NB4 (cell line): ENCODE measurements at regions not wholly inside any gene's neighbourhood (a gene's known extent, or its start where the extent isn't known, plus 50 kb on each side); places are given as distances from the start of the nearest gene placed in this dataset.

Experiments used
- MYC ChIP-seq: IDR thresholded peaks from 2 replicates; pipeline ENCODE4 v1.6.1; 2011; ENCODE audit warnings: low read depth, low read length
- POLR2A ChIP-seq: IDR thresholded peaks from 2 replicates; pipeline ENCODE4 v1.6.1; 2011; ENCODE audit warnings: mild to moderate bottlenecking; ENCODE audit not compliant: insufficient read length; ENCODE audit errors: extremely low read depth
- TF ChIP-seq, protein P1 (sequence below): IDR thresholded peaks from one replicate; pipeline ENCODE4 v1.5.1; 2012; ENCODE audit warnings: low read depth, low read length
- TF ChIP-seq, protein P2 (sequence below): IDR thresholded peaks from 2 replicates; pipeline ENCODE4 v1.6.1; 2011; ENCODE audit warnings: low read depth, low read length

DNA sequence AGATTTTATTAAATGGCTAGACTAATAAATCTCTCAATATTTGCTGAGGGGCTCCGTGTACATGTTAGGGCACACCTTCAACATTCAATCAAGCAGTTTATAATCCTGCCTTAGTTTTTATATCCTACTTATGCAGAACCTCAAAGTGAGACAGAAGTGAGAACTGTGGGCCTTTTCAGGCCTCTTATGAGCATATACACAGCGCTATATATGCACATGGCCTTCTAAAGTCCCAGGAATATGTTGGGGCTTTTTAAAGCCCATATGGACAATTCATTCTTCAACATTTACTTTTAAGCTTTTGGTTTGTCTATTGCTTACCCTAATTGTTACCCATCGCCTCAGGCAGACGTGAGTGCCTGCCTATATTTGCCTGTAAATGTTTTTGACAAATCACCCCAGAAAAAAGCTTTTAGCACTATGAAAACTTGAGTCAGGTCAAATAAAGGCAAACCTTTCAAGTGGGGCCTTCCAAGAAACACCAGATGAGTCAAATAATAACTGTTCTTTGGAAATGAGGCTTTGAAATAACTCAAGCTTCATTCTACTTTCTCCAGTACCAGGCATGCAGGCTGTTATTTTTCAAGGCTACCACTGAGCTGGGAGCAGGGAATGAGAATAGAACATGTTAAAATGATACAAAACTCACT lies 58.2 kb downstream of the ESM1 start:
- TF ChIP-seq, protein P1, sequence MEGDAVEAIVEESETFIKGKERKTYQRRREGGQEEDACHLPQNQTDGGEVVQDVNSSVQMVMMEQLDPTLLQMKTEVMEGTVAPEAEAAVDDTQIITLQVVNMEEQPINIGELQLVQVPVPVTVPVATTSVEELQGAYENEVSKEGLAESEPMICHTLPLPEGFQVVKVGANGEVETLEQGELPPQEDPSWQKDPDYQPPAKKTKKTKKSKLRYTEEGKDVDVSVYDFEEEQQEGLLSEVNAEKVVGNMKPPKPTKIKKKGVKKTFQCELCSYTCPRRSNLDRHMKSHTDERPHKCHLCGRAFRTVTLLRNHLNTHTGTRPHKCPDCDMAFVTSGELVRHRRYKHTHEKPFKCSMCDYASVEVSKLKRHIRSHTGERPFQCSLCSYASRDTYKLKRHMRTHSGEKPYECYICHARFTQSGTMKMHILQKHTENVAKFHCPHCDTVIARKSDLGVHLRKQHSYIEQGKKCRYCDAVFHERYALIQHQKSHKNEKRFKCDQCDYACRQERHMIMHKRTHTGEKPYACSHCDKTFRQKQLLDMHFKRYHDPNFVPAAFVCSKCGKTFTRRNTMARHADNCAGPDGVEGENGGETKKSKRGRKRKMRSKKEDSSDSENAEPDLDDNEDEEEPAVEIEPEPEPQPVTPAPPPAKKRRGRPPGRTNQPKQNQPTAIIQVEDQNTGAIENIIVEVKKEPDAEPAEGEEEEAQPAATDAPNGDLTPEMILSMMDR: no peak
- TF ChIP-seq, protein P2, sequence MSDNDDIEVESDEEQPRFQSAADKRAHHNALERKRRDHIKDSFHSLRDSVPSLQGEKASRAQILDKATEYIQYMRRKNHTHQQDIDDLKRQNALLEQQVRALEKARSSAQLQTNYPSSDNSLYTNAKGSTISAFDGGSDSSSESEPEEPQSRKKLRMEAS: no peak
- no peak for TF ChIP-seq POLR2A
- no peak for TF ChIP-seq MYC
